Keratinocyte (primary cell): ENCODE measurements at regions not wholly inside any gene's neighbourhood (a gene's known extent, or its start where the extent isn't known, plus 50 kb on each side); places are given as distances from the start of the nearest gene placed in this dataset.

Experiments used
- DNase-seq: peaks from one replicate; pipeline ENCODE4 v3.0.0-alpha.2; 2011; ENCODE audit warnings: low read depth, missing footprints, low spot score
- FAIRE-seq: peaks from 2 replicates; lab custom pipeline; 2011; peaks lifted over from hg19 to GRCh38; lab: Jason Lieb, UNC
- H2AFZ ChIP-seq: 2 replicates; pipeline ENCODE4 v1.6.0; 2012; ENCODE audit warnings: low read length, control low read depth, inconsistent platforms; ENCODE audit not compliant: control insufficient read depth
- H3K27ac ChIP-seq: 2 replicates; pipeline ENCODE4 v1.5.1; 2011; ENCODE audit warnings: low read length; ENCODE audit not compliant: control insufficient read depth, insufficient read depth
- H3K27me3 ChIP-seq: 3 replicates; pipeline ENCODE4 v1.6.0; 2011; ENCODE audit warnings: low read length; ENCODE audit not compliant: control insufficient read depth, insufficient read depth; ENCODE audit errors: extremely low read depth
- H3K36me3 ChIP-seq, 2 experiments: 2 replicates in 1 of 2; 3 replicates in 1 of 2; pipeline ENCODE4 v1.5.1; 2011; ENCODE audit warnings: low read length in 2 of 2, mild to moderate bottlenecking in 1 of 2; ENCODE audit not compliant: control insufficient read depth in 2 of 2, insufficient read depth in 2 of 2; ENCODE audit errors: extremely low read depth in 1 of 2
- H3K4me1 ChIP-seq: 3 replicates; pipeline ENCODE4 v1.5.1; 2011; ENCODE audit warnings: low read length; ENCODE audit not compliant: control insufficient read depth, insufficient read depth; ENCODE audit errors: extremely low read depth
- H3K4me2 ChIP-seq: 3 replicates; pipeline ENCODE4 v1.6.0; 2011; ENCODE audit warnings: low read depth, low read length; ENCODE audit not compliant: control insufficient read depth, insufficient read depth; ENCODE audit errors: extremely low read depth
- H3K4me3 ChIP-seq, 3 experiments: fragments of 200-600 bp in 1 of 3; sonication (generic) in 1 of 3; 2 replicates in 2 of 3; 3 replicates in 1 of 3; pipeline ENCODE4 v1.5.1; 2011 to 2016; ENCODE audit warnings: low read length in 3 of 3, mild to moderate bottlenecking in 3 of 3, control low read depth in 2 of 3, inconsistent platforms in 1 of 3, low read depth in 1 of 3, mixed read lengths in 1 of 3, mixed run types in 1 of 3, moderate library complexity in 1 of 3; ENCODE audit not compliant: control insufficient read depth in 2 of 3, insufficient read depth in 2 of 3; ENCODE audit errors: extremely low read depth in 1 of 3
- H3K79me2 ChIP-seq: 2 replicates; pipeline ENCODE4 v1.6.0; 2012; ENCODE audit warnings: low read length; ENCODE audit not compliant: control insufficient read depth, insufficient read depth
- H3K9ac ChIP-seq: 3 replicates; pipeline ENCODE4 v1.6.0; 2011; ENCODE audit warnings: low read length; ENCODE audit not compliant: control insufficient read depth, insufficient read depth; ENCODE audit errors: extremely low read depth
- H3K9me1 ChIP-seq: 3 replicates; pipeline ENCODE4 v1.6.0; 2011; ENCODE audit warnings: low read length; ENCODE audit not compliant: control insufficient read depth, insufficient read depth; ENCODE audit errors: extremely low read depth
- H3K9me3 ChIP-seq: 2 replicates; pipeline ENCODE4 v1.5.1; 2012; ENCODE audit warnings: low read depth, low read length; ENCODE audit not compliant: control insufficient read depth
- H4K20me1 ChIP-seq: 3 replicates; pipeline ENCODE4 v1.6.0; 2011; ENCODE audit warnings: low read length; ENCODE audit not compliant: control insufficient read depth, insufficient read depth; ENCODE audit errors: extremely low read depth
- EZH2 ChIP-seq: IDR thresholded peaks from one replicate; pipeline ENCODE4 v1.6.1; 2012; ENCODE audit warnings: inconsistent platforms, mild to moderate bottlenecking, low read length, moderate library complexity
- dilution Hi-C: fragments of 300-500 bp; cut with MboI; formaldehyde crosslinking; loops from one replicate; pipeline ENCODE4 v1.7.0; 2020; ENCODE audit warnings: low sequenced_read_pairs; ENCODE audit not compliant: extremely low pct_ligation_motif_present
- TF ChIP-seq, protein P1 (sequence below), 3 experiments: IDR thresholded peaks in 1 of 3; conservative IDR thresholded peaks in 1 of 3; optimal IDR thresholded peaks in 1 of 3; 2 replicates in 2 of 3; 3 replicates in 1 of 3; pipeline versions ENCODE3 to v1.5.1; 2011; ENCODE audit warnings: low read length in 3 of 3, mild to moderate bottlenecking in 3 of 3, moderate library complexity in 2 of 3, control low read depth in 1 of 3, inconsistent platforms in 1 of 3; ENCODE audit not compliant: insufficient read depth in 2 of 3; ENCODE audit errors: extremely low read depth in 1 of 3

DNA sequence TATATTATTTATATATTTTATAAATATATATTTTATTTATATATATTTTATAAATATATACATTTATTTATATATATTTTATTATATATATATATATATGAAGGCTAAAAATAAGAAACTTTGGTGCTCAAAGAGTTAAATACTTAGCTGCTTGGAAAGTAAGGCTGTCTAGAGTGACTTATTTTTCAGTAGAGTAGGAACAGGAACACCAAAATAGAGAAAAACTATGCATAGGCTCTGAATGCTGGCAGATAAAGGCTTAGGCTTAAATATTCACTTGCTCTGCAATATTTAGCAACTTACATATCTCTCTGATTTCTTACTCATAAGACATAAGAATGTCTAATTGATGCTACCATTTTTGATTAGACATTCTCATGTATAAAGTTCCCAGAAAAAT lies 991.2 kb downstream of the VRK1 start:
- no peak for FAIRE-seq
- Histone ChIP-seq H3K27ac (no peak overlapping the region), H3K27me3 (no peaks in the 10 kb centered on the region), H3K4me3 (no peak overlapping the region), H2AFZ (no peak overlapping the region), H3K9me1 (no peaks in the 10 kb centered on the region), H3K4me1 (no peaks in the 10 kb centered on the region), H3K4me2 (no peak overlapping the region), H3K36me3 (no peaks in the 10 kb centered on the region), H3K79me2 (no peaks in the 10 kb centered on the region), H3K9ac (no peak overlapping the region), H4K20me1 (no peaks in the 10 kb centered on the region), H3K9me3 (no peaks in the 10 kb centered on the region)
- dilution Hi-C loops, result no loop called here
- no peak for TF ChIP-seq EZH2
- TF ChIP-seq, protein P1, sequence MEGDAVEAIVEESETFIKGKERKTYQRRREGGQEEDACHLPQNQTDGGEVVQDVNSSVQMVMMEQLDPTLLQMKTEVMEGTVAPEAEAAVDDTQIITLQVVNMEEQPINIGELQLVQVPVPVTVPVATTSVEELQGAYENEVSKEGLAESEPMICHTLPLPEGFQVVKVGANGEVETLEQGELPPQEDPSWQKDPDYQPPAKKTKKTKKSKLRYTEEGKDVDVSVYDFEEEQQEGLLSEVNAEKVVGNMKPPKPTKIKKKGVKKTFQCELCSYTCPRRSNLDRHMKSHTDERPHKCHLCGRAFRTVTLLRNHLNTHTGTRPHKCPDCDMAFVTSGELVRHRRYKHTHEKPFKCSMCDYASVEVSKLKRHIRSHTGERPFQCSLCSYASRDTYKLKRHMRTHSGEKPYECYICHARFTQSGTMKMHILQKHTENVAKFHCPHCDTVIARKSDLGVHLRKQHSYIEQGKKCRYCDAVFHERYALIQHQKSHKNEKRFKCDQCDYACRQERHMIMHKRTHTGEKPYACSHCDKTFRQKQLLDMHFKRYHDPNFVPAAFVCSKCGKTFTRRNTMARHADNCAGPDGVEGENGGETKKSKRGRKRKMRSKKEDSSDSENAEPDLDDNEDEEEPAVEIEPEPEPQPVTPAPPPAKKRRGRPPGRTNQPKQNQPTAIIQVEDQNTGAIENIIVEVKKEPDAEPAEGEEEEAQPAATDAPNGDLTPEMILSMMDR (optimal IDR thresholded peaks at IDR 0.05 in 1 of 3, IDR thresholded peaks at IDR 0.05 in 1 of 3, conservative IDR thresholded peaks at IDR 0.05 in 1 of 3; ENCODE audit: extremely low read depth in 1 of 3, insufficient read depth in 2 of 3, low read length in 3 of 3), result no peak
- no peak for DNase-seq

DNA sequence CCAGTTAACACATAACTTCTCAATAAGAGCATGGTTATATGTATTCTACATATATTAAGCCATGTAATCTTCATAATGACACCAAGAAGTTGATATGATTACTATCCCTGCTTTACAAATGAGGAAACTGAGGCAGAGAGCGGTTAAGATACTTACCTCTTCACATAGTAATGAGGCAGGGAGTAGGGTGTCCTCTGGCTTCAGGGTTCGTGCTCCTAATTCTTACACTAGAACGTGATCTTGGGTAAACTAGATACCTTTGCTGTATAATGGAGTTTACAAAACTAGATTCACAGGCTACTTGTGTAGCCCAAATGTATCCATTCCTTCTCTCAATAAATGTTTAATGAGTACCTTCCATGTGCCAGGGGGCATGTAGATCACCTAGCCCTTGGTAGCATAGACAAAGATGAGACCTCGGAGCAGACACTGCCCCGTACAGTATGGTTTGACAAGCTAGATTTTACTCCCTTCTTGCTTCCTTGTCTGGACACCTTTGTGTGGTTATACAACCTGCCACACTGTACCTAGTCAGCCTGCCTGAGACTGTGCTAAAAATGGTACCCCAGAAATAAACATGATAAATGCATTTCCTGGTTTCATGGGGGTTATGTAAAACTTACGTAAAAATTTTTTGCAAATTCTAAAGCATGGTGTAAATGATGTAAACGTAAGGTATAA lies 991.8 kb downstream of the VRK1 start:
- H4K20me1 ChIP-seq, result no peaks in the 10 kb centered on the region
- dilution Hi-C loops, result no loop called here
- no peak for DNase-seq
- TF ChIP-seq, protein P1 (optimal IDR thresholded peaks at IDR 0.05 in 1 of 3, IDR thresholded peaks at IDR 0.05 in 1 of 3, conservative IDR thresholded peaks at IDR 0.05 in 1 of 3; ENCODE audit: extremely low read depth in 1 of 3, insufficient read depth in 2 of 3, low read length in 3 of 3), result no peak
- no peak for TF ChIP-seq EZH2
- H3K9me3 ChIP-seq, result no peaks in the 10 kb centered on the region
- no peak overlapping the region for H3K27ac ChIP-seq
- H3K27me3 ChIP-seq, result no peaks in the 10 kb centered on the region
- FAIRE-seq, result no peak
- H3K4me3 ChIP-seq, result no peak overlapping the region
- no peak overlapping the region for H2AFZ ChIP-seq
- no peaks in the 10 kb centered on the region for H3K9me1 ChIP-seq
- no peak overlapping the region for H3K4me2 ChIP-seq
- H3K9ac ChIP-seq, result no peak overlapping the region
- H3K4me1 ChIP-seq, result no peaks in the 10 kb centered on the region
- H3K79me2 ChIP-seq, result no peaks in the 10 kb centered on the region
- no peaks in the 10 kb centered on the region for H3K36me3 ChIP-seq
